Astrocyte (in vitro differentiated cells and primary cell): ENCODE measurements at regions not wholly inside any gene's neighbourhood (a gene's known extent, or its start where the extent isn't known, plus 50 kb on each side); places are given as distances from the start of the nearest gene placed in this dataset.

ENCODE experiments used
- CTCF ChIP-seq: IDR thresholded peaks from 2 replicates; pipeline ENCODE4 v1.5.1; 2011; ENCODE audit warnings: low read depth, mild to moderate bottlenecking, inconsistent platforms, low read length, moderate library complexity; ENCODE audit not compliant: insufficient read depth
- EZH2 ChIP-seq: IDR thresholded peaks from 2 replicates; pipeline ENCODE4 v1.6.1; 2012; ENCODE audit warnings: mild to moderate bottlenecking, low read length, inconsistent platforms; ENCODE audit not compliant: insufficient read depth

GRCh38 chr5:30195036-30195435 is 998.5 kb upstream of the CDH6 start:
- TF ChIP-seq CTCF (no peak), EZH2 (no peak)
